ENCODE measurements at regions not wholly inside any gene's neighbourhood (a gene's known extent, or its start where the extent isn't known, plus 50 kb on each side); places are given as distances from the start of the nearest gene placed in this dataset.

DNA sequence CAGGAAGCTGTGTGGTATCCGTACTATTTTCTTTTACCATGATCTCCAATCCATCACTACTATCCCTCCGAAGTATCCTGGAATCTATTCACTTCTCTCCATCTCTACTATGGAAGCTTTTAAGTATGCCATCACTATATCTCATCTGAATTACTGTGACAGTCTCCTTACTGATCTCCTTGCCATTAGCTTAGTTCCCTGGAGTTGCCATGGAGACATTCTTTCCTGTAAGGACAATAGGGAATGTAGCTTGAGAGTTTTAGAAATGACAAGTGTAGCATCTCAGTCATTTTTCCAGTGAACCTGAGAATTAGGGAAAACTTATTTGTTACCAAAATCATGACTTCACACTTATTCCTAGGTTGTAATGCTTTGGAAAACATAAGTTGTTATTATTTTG, 86.3 kb downstream of the HPGD start:
- Histone ChIP-seq H4K20me1 (replicated peaks in 1 of 2; ENCODE audit: control insufficient read depth in 1 of 2, insufficient read depth in 2 of 2, low read length in 2 of 2) (no peaks in the 10 kb centered on the region), H4K5ac (ENCODE audit: insufficient read length, low read depth, low read length) (no peak overlapping the region), H2BK120ac (replicated peaks; ENCODE audit: low read depth, low read length) (no peak overlapping the region), H3K4me1 (replicated peaks in 1 of 4; ENCODE audit: control insufficient read depth in 3 of 4, insufficient read depth in 4 of 4, low read length in 3 of 4) (peaks cover 0 to 2% (median 0%) of the 10 kb centered on the region in 4 experiments; a peak in 1 of 7 replicates), H2AK5ac (ENCODE audit: low read depth, low read length) (no peak overlapping the region), H3K79me2 (ENCODE audit: control insufficient read depth in 1 of 2, insufficient read depth in 2 of 2, low read length in 2 of 2) (no peaks in the 10 kb centered on the region), H3K56ac (replicated peaks; ENCODE audit: insufficient read length, low read depth, low read length) (no peak overlapping the region), H3K27me3 (replicated peaks in 1 of 4; ENCODE audit: control insufficient read depth in 3 of 4, extremely low read depth in 1 of 4, insufficient read depth in 3 of 4, low read length in 3 of 4) (no peaks in the 10 kb centered on the region), H3K9ac (replicated peaks in 1 of 4; ENCODE audit: extremely low read depth in 1 of 4, low read depth in 3 of 4, low read length in 3 of 4) (no peak overlapping the region), H3K79me1 (ENCODE audit: low read depth, low read length) (no peaks in the 10 kb centered on the region), H2BK15ac (ENCODE audit: low read length) (no peak overlapping the region), H3K23me2 (ENCODE audit: low read depth, low read length) (no peaks in the 10 kb centered on the region), H2BK20ac (ENCODE audit: low read length) (no peak overlapping the region), H3K18ac (ENCODE audit: extremely low read depth, low read length) (no peak overlapping the region), H2BK5ac (ENCODE audit: low read depth, low read length) (no peak overlapping the region), H3K9me3 (ENCODE audit: insufficient read depth in 2 of 2, low read depth in 1 of 2, low read length in 1 of 2) (no peaks in the 10 kb centered on the region), H3K14ac (ENCODE audit: insufficient read length) (no peak overlapping the region), H3K4me2 (ENCODE audit: insufficient read depth in 1 of 2, low read depth in 2 of 2, low read length in 2 of 2) (no peak overlapping the region), H2BK12ac (ENCODE audit: low read depth, low read length) (no peak overlapping the region), H3K27ac (ENCODE audit: low read depth, low read length) (no peak overlapping the region), H4K91ac (replicated peaks; ENCODE audit: insufficient read length, low read length) (no peak overlapping the region), H3K36me3 (ENCODE audit: control insufficient read depth in 2 of 4, insufficient read depth in 4 of 4, low read length in 3 of 4) (no peaks in the 10 kb centered on the region), H2AFZ (ENCODE audit: low read length) (no peak overlapping the region), H3K4me3 (ENCODE audit: extremely low read depth in 1 of 4, insufficient read depth in 2 of 4, low read depth in 3 of 4, low read length in 4 of 4) (no peak overlapping the region), H3K23ac (ENCODE audit: insufficient read length) (no peak overlapping the region), H4K8ac (ENCODE audit: extremely low read depth, insufficient read depth, low read length) (no peak overlapping the region), H3K4ac (replicated peaks; ENCODE audit: insufficient read length, low read depth, low read length) (no peak overlapping the region)
- DNase-seq (ENCODE audit: low read depth in 1 of 2, low spot score in 2 of 2), result no peak
- ChIA-PET CTCF (ENCODE audit: partially characterized antibody) (no interaction called here), POLR2A (ENCODE audit: partially characterized antibody) (no interaction called here)
- FAIRE-seq, result no peak
- TF ChIP-seq JUND (IDR thresholded peaks at IDR 0.05; ENCODE audit: low read length) (no peak), SP4 (IDR thresholded peaks at IDR 0.05; ENCODE audit: low read length) (no peak), SAP30 (IDR thresholded peaks at IDR 0.05; ENCODE audit: insufficient read depth, insufficient replicate concordance, low read length) (no peak), SP1 (IDR thresholded peaks at IDR 0.05; ENCODE audit: low read depth, low read length) (no peak), HDAC6 (IDR thresholded peaks at IDR 0.05; ENCODE audit: low read depth, low read length) (no peak), KDM4A (IDR thresholded peaks at IDR 0.05; ENCODE audit: low read depth, low read length, severe bottlenecking) (no peak), POLR2AphosphoS5 (IDR thresholded peaks at IDR 0.05; ENCODE audit: low read depth, low read length) (no peak), PHF8 (conservative IDR thresholded peaks at IDR 0.05; ENCODE audit: low read depth, low read length) (no peak), EZH2 (IDR thresholded peaks at IDR 0.05; ENCODE audit: low read depth, low read length, severe bottlenecking) (no peak), TEAD4 (IDR thresholded peaks at IDR 0.05; ENCODE audit: low read depth, low read length) (no peak), GTF2F1 (IDR thresholded peaks at IDR 0.05; ENCODE audit: borderline replicate concordance, low read depth, low read length) (no peak), POLR2A (IDR thresholded peaks at IDR 0.05; ENCODE audit: control extremely low read depth in 1 of 2, low read depth in 2 of 2, low read length in 2 of 2) (no peak), RFX5 (IDR thresholded peaks at IDR 0.05; ENCODE audit: borderline replicate concordance, low read depth, low read length) (no peak), RXRA (IDR thresholded peaks at IDR 0.05; ENCODE audit: insufficient read depth, low read depth, low read length) (no peak), NANOG (IDR thresholded peaks at IDR 0.05; ENCODE audit: insufficient read depth, low read depth, low read length, poor library complexity, severe bottlenecking) (no peak)
- TF ChIP-seq, protein P1, sequence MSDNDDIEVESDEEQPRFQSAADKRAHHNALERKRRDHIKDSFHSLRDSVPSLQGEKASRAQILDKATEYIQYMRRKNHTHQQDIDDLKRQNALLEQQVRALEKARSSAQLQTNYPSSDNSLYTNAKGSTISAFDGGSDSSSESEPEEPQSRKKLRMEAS (IDR thresholded peaks at IDR 0.05), result no peak
- WGBS, 2 experiments (ENCODE audit: extremely low coverage in 1 of 2, insufficient coverage in 1 of 2, insufficient read length in 1 of 2, insufficient replicate concordance in 2 of 2, low coverage in 1 of 2, low lambda C conversion rate in 2 of 2, missing lambda C conversion rate in 1 of 2), result 89% methylated on average over 2 of the region's 2 CpGs; no CpG with 5 or more reads in 1 of the 2 experiments
